COR-L47 (cell line): ENCODE measurements at regions not wholly inside any gene's neighbourhood (a gene's known extent, or its start where the extent isn't known, plus 50 kb on each side); places are given as distances from the start of the nearest gene placed in this dataset.
"Not testable (repeated sequence)": the region's sequence is repeated elsewhere in the genome, so short reads cannot be mapped to it uniquely, and the experiment has no call there.

ENCODE experiments used
- DNase-seq: peaks from one replicate; lab custom pipeline; 2025; lab: John Stamatoyannopoulos, UW

DNA sequence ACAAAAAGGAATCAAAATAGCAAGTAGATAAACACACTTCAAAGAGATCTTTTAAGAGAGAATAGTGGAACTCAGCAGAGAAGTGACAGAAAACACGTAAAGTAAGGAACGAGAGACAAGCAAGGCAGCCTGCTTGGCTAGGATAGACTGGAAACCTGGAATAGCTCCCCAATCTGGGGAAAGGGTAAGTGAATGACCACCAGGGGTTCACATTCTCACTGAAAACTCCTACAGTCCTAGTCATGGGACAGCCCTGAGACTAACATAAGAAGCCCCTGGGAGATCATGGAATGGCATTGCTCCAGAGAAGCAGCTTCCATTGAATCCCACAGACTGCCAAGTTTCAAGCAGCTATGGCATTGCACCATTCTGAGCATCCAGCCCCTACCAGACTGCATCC, 363.6 kb upstream of the ARPP21 start:
- DNase-seq = no peak

DNA sequence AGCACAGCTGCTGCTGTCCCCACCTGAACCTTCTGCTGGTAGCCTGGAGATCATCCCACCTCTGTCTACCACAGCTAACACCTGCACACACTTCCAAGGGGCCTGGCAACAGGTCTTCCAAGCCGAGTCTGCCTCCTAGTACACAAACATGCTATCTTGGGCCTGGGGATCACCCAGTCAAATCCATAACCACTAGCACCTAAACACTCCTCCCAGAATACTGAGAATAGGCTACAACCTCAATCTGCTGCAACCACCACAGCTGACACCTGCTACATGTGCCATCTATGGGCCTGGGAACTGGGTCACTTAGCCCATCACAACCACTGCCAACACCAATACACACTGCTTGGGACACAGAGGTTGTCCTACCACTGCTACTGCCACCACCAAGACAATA, 362.8 kb upstream of the ARPP21 start:
- no peak for DNase-seq

DNA sequence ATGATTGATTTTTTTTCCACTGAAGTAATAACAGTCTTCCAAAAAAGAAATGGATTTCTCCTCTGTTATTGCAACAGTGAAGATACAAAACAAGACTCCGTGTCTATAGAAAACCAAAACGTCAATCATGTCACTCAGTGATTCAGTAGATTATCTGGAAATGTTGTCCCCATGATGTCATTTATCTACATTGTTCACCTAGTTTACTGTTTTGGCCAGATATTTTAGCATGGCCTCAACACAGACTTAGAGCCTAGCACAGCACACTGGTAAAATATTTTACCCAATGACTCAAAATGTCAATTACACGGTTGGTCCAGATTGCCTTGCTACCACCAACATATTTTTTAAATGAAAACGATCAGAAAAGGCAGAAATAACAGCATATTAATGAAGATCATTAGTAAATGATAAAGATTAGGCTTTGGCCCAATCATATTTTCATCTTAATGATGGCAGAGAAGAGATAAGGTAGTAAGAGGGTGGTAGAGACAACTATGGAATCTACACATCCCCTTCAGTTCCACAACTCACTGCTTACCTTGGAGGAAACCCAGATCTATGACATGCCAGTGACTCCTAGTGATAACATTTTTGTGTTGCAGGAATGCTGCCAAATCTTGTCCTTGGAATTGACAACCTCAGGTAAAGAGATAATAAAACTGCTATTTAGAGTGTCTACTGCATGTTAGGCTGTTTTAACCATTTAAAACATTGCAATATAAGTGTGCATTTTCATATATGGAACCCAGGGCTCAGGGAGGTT, 347.7 kb upstream of the ARPP21 start:
- DNase-seq = no peak

DNA sequence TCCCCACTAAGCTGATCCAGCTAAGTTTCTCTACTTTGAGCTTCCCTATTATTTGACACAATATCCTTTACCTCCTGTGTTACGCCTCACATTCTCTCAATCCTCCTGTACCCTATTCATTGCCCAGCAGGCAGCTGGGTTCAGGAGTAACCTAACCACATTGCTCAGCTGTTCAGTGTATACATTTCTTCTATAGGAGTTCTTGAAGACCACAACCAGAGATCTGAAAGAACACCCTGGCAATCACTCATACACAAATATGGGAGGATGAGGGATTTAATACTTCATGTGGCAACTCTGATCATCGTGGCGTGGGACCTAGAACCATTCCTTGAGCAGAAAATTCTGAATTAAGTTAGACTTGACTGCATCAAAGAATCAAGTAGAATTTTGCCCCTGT, 346.8 kb upstream of the ARPP21 start:
- DNase-seq = no peak

DNA sequence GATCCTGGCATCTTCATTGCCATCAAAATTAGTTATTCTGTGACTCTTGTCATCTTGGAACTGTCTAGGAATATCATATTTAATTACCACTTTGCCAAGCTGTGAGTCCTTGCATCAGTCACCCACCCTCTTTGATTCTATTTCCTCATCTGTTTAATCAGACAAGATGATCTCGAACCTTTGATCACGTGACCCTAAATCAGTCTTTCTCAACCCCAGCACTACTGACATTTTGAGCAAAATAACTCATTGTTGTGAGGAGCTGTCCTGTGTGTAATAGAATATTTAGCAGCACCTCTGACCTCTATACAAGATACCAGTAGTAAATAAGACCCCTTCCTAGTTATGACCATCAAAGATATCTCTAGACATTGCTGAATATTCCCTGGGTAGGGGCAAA, 343.4 kb upstream of the ARPP21 start:
- no peak for DNase-seq

DNA sequence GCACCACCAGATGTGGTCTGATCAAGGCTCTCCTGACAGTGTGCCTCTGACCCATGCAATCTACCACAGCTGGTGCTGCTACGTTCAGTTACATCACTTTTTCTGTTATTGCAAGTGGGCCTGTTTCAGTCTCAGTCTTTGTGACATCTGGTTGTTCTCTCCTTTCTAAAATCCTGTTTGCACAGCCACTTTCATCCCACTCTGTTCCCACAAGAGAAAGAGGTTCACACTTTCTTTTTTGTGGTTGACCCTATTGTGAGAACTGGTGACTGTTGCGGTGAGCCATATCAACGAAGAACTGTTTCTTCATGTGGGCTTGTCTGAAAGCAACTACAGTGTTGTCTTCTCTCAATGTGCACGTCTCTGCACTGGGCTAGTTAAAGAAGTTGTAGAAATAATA, 342.8 kb upstream of the ARPP21 start:
- DNase-seq = no peak

DNA sequence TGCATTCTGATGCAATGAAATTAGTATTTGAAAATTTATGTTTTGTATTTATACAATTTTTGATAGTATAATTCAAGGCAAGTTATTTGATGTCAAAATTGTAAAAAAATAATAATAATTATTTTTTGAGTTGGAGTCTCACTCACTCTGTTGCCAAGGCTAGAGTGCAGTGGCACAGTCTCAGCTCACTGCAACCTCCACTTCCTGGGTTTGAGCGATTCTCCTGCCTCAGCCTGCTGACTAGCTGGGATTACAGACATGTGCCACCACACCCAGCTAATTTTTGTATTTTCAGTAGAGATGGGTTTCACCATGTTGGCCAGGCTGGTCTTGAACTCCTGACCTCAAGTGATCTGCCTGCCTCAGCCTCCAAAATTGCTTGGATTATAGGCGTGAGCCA, 342.4 kb upstream of the ARPP21 start:
- DNase-seq = not testable (repeated sequence)

DNA sequence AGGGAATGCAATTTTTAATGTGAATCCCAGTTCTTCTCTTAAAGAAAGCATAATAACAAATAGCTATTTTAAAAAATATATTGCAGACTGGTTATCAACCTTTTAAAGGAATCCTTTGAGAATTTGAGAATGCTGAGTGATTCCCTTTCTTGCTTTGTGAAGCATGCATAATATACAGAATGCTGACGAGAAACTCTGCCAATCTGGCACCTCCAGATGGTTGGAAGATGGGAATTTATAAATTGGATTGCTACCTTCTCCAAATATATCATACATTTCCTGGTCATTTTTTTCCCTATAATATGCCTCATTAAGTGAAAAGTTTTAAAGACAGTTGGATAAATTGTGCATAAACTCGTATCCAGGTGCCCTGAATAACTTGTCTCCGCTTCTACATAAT, 333.9 kb upstream of the ARPP21 start:
- no peak for DNase-seq

DNA sequence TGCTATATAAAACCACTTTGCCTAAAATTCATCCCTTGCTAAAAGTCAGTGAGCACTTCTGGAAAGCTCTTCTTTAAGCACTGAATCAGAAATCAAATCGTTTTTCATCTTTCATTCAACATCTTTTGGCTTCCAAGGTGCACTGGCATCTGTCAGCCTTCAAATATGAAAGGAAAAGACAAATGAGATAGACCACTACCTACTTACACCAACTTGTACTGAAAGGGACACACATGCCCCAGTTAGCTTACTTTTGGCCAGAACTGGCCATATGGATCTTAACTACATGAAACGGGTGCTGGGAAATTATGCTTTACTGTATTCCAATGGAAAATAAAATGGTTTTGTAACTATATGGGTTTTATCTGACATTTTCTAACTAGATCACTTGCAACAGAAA, 332.0 kb upstream of the ARPP21 start:
- DNase-seq = no peak

DNA sequence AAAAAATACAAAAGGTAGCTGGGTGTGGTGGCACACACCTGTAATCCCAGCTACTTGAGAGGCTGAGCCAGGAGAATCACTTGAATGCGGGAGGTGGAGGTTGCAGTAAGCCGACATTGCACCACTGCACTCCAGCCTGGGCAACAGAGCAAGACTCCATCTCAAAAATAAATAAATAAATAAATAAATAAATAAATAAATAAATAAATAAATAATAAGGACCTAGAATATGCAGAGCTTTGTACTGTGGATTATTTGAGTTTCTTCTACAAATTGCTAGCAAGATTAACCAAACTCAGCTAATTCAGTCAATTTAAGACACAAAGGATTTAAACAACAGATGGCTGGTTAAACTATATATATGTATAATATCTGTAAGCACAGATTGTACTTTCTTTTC, 322.5 kb upstream of the ARPP21 start:
- not testable (repeated sequence) for DNase-seq

DNA sequence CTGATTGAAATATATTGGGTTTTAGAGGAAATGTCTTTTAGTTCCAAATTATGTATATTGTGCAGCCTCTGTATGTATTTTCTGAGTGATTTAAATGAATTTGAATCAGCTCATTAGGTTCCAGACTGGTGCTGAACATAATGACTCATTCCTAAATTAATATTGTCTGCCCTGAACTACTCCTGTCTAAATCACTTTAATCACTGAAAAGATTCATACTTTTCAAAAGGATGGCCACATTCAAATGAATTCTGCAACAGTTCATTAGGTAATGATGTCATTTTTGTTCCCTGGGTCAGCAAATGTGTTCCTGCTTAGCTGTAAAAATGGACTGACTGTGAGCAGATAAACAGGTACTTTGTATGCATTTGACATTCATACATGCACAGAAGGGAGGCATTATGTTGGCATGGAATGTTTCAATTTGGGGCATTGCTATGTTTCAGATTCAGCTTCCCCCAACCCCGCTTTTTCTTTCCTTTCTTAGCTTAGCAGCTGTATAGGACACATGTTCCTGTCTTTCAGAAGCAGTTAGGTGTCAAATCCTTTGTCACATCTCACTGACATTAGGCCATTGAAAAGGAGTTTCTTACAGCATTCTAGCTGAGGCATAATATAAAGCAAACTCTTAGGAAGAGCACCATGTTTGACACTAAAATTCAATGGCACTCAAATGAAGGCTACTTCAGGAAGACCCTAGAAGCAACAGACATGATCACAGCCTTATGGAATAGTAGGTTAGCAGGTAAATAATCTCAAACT, 318.5 kb upstream of the ARPP21 start:
- no peak for DNase-seq

DNA sequence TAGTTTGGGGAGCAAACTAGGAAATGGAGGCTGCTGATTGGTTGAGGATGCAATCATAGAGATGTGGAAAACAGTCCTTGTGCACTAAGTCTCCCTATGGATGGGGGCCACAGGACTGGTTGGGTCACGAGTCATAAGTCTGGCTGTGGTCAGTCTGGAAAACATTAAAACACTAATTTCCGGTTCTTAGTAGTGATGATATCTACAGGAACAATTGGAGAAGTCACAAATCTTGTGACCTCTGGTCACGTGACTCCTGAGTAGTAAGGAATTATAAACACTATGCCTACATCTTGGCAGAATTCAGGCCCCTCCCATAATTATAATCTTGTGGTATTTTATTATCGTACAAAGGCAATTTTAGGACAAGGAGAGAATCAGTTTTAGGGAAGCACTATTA, 317.3 kb upstream of the ARPP21 start:
- DNase-seq = no peak

DNA sequence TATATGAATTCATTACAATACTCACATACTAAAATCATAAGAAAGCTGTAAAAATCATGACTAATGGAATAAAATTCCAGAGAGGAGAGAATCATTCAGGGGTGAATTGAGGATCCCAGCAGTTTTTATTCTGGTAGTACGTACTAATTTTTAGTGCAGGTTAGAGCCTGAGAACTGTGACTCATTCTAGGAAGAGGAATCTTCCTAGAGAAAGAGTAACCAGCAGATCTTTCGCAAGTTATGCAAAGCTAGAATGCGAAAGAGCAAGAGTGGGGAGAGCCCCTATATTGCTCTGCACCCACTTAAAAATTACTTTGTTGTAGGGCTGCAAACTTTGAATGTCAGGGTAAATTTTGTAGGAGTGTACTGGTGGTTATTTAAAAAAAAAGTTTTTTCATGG, 303.6 kb upstream of the ARPP21 start:
- DNase-seq = no peak

DNA sequence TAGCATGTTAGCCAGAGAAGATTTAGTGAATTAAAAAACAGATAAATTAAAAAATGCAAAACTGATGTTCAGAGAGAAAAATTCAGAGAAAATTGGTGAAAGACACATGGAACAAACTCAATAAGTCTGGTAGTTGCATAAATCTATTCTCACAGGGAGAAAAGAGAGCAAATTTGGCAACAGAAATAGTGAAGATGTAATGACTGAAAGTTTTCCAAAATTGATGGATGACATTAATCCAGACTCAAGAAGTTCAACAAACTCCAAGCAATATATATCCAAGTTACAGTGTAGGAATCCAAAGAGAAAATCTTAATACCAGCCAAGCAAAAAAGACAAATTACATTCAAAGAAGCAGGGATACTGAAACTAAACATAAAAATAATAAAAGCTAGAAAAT, 302.7 kb upstream of the ARPP21 start:
- no peak for DNase-seq

DNA sequence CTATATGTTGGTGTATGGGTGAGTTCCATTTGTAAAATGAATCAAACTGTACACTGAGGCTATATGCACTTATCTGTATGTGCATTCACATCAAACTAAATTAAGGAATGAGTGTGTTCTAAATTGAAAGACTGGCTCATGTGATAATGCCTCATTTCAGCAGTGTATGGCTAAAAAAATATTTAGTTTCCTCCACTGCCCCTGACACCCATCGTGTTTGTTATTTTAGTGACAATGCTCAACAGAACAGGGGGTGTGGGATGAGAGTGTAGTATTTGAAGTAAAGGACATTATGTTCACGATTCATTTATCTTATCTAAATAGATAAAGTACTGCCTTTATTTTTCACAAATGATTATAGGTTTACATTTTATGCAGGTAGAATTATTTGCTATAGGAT, 301.1 kb upstream of the ARPP21 start:
- no peak for DNase-seq

DNA sequence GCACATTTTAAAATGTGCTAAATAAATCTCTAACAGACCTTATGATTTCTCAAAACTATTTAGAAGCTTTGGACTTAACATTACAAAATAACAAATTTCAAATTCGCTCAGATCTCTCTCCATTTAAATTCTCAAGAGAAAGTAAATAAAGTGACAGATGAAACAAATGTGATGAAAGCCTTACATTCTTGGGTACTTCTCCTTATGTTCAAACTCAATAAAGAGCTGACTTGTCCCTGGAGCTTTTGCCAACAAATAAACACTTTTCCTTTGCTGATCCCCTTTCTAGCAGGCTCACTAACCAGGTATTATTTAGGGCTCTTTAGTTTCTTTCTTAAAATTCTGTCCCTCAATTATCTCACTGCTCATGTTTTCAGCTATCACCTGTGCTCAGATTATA, 259.1 kb upstream of the ARPP21 start:
- DNase-seq = no peak

DNA sequence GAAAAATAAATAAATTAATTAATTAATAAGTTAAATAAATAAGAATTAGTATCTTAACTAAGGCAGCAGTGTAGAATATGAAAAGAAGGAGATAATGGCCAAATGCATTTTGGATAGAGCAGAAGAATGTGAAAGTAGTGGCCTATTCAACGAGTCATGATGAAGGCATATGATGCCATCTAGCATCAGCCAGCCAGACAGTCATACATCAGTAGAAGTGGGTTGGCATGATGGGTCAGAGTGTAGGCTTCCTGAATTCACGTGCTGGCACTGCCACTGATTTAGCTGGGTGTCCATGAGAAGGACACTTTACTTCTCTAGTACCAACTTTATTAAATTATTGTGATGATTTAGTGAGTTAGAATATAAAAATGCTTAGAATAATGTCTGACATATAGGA, 256.1 kb upstream of the ARPP21 start:
- DNase-seq = no peak

DNA sequence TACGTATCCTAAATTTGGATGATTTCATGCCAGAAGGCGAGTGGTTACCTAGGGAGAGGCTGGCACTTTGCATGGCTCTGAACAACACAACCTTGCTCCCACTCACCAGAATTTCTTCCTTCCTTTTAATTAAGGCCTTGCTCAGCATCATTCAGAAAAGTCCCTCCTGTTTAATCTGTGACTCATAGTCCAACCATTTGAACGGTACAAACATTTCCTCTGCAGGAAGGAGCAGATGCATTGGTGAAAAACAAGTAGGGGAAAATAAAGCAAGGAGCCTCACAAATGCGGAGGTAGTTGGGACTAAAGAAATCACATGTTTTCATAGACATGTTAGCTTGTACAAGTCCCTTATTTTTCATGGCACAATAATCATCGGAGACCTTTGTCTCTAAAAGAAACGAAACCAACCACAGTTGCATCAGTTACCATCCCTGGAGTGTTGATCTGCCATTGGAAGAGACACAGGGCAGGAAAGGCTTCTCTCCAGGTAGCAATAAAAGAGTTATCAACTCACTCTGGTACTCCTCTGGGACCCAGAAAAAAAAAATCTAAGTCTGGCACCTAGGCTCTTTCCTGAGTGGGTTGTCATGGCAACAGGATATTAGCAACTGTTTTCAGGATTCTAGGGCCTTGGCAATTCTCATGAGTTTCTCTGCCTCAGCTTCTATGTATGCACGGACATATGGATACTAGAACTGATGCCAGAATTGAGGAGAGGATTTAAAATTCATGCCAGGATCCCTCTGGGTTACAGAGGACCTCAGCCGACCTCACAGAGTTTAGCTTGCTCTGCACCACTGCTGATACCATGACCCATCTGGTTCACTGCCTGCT, 255.4 kb upstream of the ARPP21 start:
- no peak for DNase-seq

DNA sequence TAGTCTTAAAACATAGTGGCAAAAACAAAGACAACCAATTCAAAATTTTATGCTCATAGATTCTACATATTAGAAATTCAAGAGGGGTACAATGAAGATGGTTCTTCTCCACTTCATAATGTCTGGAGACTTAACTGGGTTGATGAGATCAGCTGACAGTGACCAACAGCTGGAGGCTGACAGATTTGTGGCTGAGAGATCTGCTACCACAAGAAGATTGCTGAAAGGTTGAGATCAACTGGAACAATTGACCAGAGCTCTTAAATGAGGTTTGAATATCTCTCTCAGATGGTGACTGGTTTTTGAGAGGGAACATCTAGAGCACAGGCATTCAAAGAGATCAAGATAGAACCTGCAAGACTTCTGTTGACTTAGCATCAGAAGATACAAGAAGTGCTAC, 254.1 kb upstream of the ARPP21 start:
- no peak for DNase-seq

DNA sequence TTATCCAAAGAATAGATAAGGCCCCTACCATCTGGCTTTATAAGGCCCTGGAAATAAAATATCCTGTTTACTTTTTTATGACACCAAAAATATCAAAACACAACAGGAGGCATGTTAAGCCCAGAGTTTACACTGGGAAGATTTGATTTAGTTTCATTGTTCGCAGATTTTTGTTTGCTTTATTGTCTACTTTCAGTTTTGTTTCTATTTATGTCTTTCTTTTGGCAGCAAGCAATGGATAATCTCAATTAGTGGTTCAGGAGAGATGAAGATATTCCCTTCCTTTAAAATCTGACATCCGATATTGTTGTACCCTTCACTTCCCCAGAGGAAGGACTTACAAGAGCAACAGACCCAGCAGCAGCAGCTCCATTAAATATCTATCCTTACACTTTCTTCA, 249.4 kb upstream of the ARPP21 start:
- DNase-seq = no peak

DNA sequence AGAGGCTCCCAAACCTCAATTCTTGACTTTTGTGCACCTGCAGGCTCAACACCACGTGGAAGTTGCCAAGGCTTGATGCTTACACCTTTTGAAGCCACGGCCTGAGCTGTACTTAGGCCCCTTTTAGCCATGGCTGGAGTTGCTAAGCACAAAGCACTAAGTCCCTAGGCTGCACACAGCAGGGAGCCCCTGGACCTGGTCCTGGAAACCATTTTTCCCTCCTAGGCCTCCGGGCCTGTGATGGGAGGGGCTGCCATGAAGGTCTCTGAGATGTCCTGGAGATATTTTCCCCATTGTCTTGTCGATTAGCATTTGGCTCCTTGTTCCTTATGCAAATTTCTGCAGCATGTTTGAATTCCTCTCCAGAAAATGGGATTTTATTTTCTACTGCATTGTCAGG, 247.1 kb upstream of the ARPP21 start:
- DNase-seq = no peak

DNA sequence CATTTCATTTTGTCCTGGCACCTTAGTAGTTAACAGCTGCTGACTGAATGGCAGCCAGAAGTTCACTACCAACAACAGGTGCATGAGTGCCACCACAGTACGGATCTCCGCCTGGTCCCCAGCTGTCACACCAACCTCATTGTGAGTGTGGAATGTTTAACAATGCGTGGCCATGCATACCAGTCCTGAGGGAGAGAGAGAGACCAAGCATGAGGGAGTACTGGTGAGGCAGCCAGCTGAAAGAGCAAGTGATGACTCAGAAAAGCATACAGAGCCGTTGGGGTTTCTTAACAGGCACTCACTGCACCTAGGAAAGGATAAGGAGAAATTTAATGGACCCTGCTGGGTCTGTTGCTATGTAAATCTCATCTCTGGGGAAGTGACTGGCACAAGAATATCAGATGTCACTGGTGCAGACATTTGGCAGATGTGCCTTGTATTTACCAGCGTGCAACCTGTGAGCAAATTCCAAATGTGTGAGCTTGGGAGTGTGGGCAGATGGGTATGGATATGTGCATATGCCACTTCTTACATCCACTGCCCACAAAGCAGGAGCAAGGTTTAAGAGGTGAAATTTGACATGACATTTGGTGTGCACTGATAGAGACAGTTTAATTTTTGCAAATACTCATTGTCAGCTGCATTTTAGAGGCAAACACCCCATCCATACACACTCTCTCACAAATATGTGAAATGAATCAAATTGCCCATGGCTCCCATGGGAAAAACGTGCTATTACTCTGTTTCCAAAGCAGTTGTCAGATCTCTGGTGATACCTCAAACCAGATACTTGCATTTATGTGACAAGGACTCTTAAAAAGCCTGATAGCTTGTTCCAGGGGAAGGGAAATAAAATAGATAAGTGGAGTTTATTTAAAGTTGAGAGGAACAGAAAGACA, 245.2 kb upstream of the ARPP21 start:
- peak; percentile 7 for DNase-seq
